HEK293 (cell line): ENCODE measurements at regions not wholly inside any gene's neighbourhood (a gene's known extent, or its start where the extent isn't known, plus 50 kb on each side); places are given as distances from the start of the nearest gene placed in this dataset.
A peak's percentile ranks its signal among the peaks of the same experiment; 100 is the strongest.

Source experiments
- CTCF ChIA-PET: fragments of 350-600 bp; formaldehyde crosslinking; extraction: SDS; loops from one replicate; lab custom pipeline; 2021; ENCODE audit warnings: antibody characterized with exemption; lab: Yijun Ruan, JAX
- POLR2A ChIA-PET: fragments of 300-600 bp; formaldehyde crosslinking; extraction: SDS; loops from one replicate; lab custom pipeline; 2020; ENCODE audit warnings: antibody characterized with exemption, inconsistent platforms; lab: Yijun Ruan, JAX
- H3K27ac ChIP-seq: fragments of 200-500 bp; sonication (Bioruptor generic); 2 replicates; pipeline ENCODE4 v1.5.1; 2014; ENCODE audit warnings: low read depth, low read length, control low read depth, inconsistent platforms; ENCODE audit errors: extremely low read depth
- H3K36me3 ChIP-seq, 2 experiments: fragments of 200-500 bp in 1 of 2; sonication (Bioruptor generic) in 1 of 2; 1 replicate in 1 of 2; 2 replicates in 1 of 2; pipeline ENCODE4 v1.5.1; 2014 to 2017; ENCODE audit warnings: inconsistent platforms in 2 of 2, low read length in 2 of 2; ENCODE audit not compliant: control insufficient read depth in 2 of 2, insufficient read depth in 1 of 2
- H3K4me1 ChIP-seq: fragments of 200-500 bp; sonication (Bioruptor generic); 2 replicates; pipeline ENCODE4 v1.5.1; 2014; ENCODE audit warnings: mild to moderate bottlenecking, low read length, inconsistent platforms; ENCODE audit not compliant: control insufficient read depth, insufficient read depth
- H3K4me3 ChIP-seq: 2 replicates; pipeline ENCODE4 v1.5.1; 2011; ENCODE audit warnings: low read depth, mild to moderate bottlenecking, control low read depth, low read length, moderate library complexity
- H3K9me3 ChIP-seq: fragments of 200-500 bp; sonication (Bioruptor generic); 2 replicates; pipeline ENCODE4 v1.5.1; 2014; ENCODE audit warnings: low read depth, low read length, inconsistent platforms; ENCODE audit not compliant: control insufficient read depth, insufficient read depth
- BCL11B ChIP-seq: fragments of 450-650 bp; formaldehyde crosslinking; IDR thresholded peaks from 2 replicates; pipeline ENCODE4 v1.5.1; 2016; ENCODE audit warnings: low read depth, missing biosample characterization, missing genetic modification characterization
- GLIS1 ChIP-seq: fragments of 450-650 bp; formaldehyde crosslinking; IDR thresholded peaks from 2 replicates; pipeline ENCODE4 v1.5.1; 2016; ENCODE audit warnings: missing biosample characterization, missing genetic modification characterization
- IKZF3 ChIP-seq: fragments of 450-650 bp; IDR thresholded peaks from 2 replicates; pipeline ENCODE4 v1.5.0; 2018; ENCODE audit warnings: missing biosample characterization, mild to moderate bottlenecking, missing genetic modification characterization, moderate library complexity
- PRDM1 ChIP-seq: fragments of 450-650 bp; formaldehyde crosslinking; IDR thresholded peaks from 2 replicates; pipeline ENCODE4; 2016; ENCODE audit warnings: missing biosample characterization, missing genetic modification characterization
- PRDM10 ChIP-seq: fragments of 450-650 bp; formaldehyde crosslinking; IDR thresholded peaks from 2 replicates; pipeline ENCODE4 v1.5.1; 2016; ENCODE audit warnings: missing biosample characterization, missing genetic modification characterization
- RBAK ChIP-seq: fragments of 450-650 bp; formaldehyde crosslinking; IDR thresholded peaks from 2 replicates; pipeline ENCODE4 v1.5.1; 2016; ENCODE audit warnings: missing biosample characterization, missing genetic modification characterization
- SALL2 ChIP-seq: fragments of 450-650 bp; formaldehyde crosslinking; IDR thresholded peaks from 2 replicates; pipeline ENCODE4 v1.5.0; 2017; ENCODE audit warnings: missing biosample characterization, mild to moderate bottlenecking, missing genetic modification characterization, borderline replicate concordance
- SCRT2 ChIP-seq: fragments of 450-650 bp; formaldehyde crosslinking; IDR thresholded peaks from 2 replicates; pipeline ENCODE4 v1.5.1; 2016; ENCODE audit warnings: missing biosample characterization, missing genetic modification characterization
- YY2 ChIP-seq: fragments of 450-650 bp; formaldehyde crosslinking; IDR thresholded peaks from 2 replicates; pipeline ENCODE4 v1.5.1; 2016; ENCODE audit warnings: missing biosample characterization, missing genetic modification characterization
- ZNF138 ChIP-seq: fragments of 450-650 bp; formaldehyde crosslinking; IDR thresholded peaks from 2 replicates; pipeline ENCODE4 v1.5.1; 2016; ENCODE audit warnings: missing biosample characterization, missing genetic modification characterization, borderline replicate concordance
- ZNF23 ChIP-seq: fragments of 450-650 bp; formaldehyde crosslinking; IDR thresholded peaks from 2 replicates; pipeline ENCODE4 v1.5.1; 2016; ENCODE audit warnings: missing biosample characterization, missing genetic modification characterization, borderline replicate concordance
- ZNF350 ChIP-seq: fragments of 450-650 bp; formaldehyde crosslinking; IDR thresholded peaks from 2 replicates; pipeline ENCODE4 v1.5.0; 2017; ENCODE audit warnings: missing biosample characterization, mild to moderate bottlenecking, missing genetic modification characterization
- ZNF366 ChIP-seq: fragments of 450-650 bp; formaldehyde crosslinking; conservative IDR thresholded peaks from 2 replicates; pipeline ENCODE4 v1.5.1; 2016; ENCODE audit warnings: missing biosample characterization, missing genetic modification characterization
- ZNF48 ChIP-seq: fragments of 450-650 bp; formaldehyde crosslinking; IDR thresholded peaks from 2 replicates; pipeline ENCODE4 v1.5.1; 2016; ENCODE audit warnings: missing biosample characterization, missing genetic modification characterization
- ZNF514 ChIP-seq: fragments of 450-650 bp; formaldehyde crosslinking; IDR thresholded peaks from 2 replicates; pipeline ENCODE4 v1.5.1; 2016; ENCODE audit warnings: missing biosample characterization, missing genetic modification characterization
- ZNF518A ChIP-seq: fragments of 450-650 bp; formaldehyde crosslinking; conservative IDR thresholded peaks from 2 replicates; pipeline ENCODE4 v1.5.1; 2016; ENCODE audit warnings: low read depth, missing biosample characterization, missing genetic modification characterization
- ZNF548 ChIP-seq: fragments of 450-650 bp; formaldehyde crosslinking; IDR thresholded peaks from 2 replicates; pipeline ENCODE4 v1.5.1; 2016; ENCODE audit warnings: missing biosample characterization, missing genetic modification characterization
- ZNF660 ChIP-seq: fragments of 450-650 bp; IDR thresholded peaks from 2 replicates; pipeline ENCODE4 v1.5.1; 2018; ENCODE audit warnings: missing biosample characterization, mild to moderate bottlenecking, missing genetic modification characterization
- ZNF664 ChIP-seq: fragments of 450-650 bp; formaldehyde crosslinking; IDR thresholded peaks from 2 replicates; pipeline ENCODE4 v1.5.1; 2016; ENCODE audit warnings: missing biosample characterization, missing genetic modification characterization
- ZNF677 ChIP-seq: fragments of 450-650 bp; IDR thresholded peaks from 2 replicates; pipeline ENCODE4 v1.5.0; 2018; ENCODE audit warnings: missing biosample characterization, mild to moderate bottlenecking, missing genetic modification characterization, moderate library complexity
- ZNF704 ChIP-seq: fragments of 450-650 bp; formaldehyde crosslinking; IDR thresholded peaks from 2 replicates; pipeline ENCODE4 v1.5.1; 2016; ENCODE audit warnings: missing biosample characterization, missing genetic modification characterization
- ZNF843 ChIP-seq: fragments of 450-650 bp; formaldehyde crosslinking; IDR thresholded peaks from 2 replicates; pipeline ENCODE4 v1.5.1; 2016; ENCODE audit warnings: missing biosample characterization, missing genetic modification characterization
- ZSCAN23 ChIP-seq: fragments of 450-650 bp; formaldehyde crosslinking; IDR thresholded peaks from 2 replicates; pipeline ENCODE4 v1.5.1; 2016; ENCODE audit warnings: missing biosample characterization, missing genetic modification characterization
- TF ChIP-seq, protein P1 (sequence below): fragments of 450-650 bp; formaldehyde crosslinking; IDR thresholded peaks from 2 replicates; pipeline ENCODE4 v1.5.1; 2016; ENCODE audit warnings: missing biosample characterization, missing genetic modification characterization

DNA sequence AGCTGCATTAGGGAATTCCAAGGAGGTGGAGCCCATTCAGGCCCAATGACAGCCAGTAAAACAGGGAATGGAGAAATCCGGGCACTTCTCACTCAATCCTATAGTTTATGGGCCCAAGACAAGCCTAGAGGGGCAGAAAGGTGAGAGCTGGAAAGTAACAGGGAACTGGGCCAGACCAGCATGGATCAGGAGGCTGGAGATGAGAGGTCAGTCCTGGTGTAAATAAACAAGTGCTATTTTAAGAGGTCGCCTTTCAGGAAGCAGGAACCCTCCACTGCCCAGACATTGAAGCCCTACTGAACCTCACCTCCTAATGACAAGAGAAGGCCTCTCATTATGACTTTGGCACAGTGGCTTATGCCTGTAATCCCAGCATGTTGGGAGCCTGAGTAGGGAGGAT, 57.2 kb upstream of the TGM3 start:
- ChIA-PET CTCF (interaction anchor here (2.8 kb wide), 1 partner anchor 30 kb away, joined by 10 read pairs; no protein-coding TSS in a partner anchor), POLR2A (no interaction called here)
- no peaks in the 10 kb centered on the region for H3K9me3 ChIP-seq
- no peak overlapping the region for H3K27ac ChIP-seq
- no peaks in the 10 kb centered on the region for H3K4me1 ChIP-seq
- TF ChIP-seq IKZF3 (tag by site-specific recombination) (no peak), ZNF350 (tag by site-specific recombination) (no peak), BCL11B (tag by site-specific recombination) (no peak), SALL2 (tag by site-specific recombination) (no peak), ZNF518A (tag by site-specific recombination) (no peak), SCRT2 (tag by site-specific recombination) (no peak), ZSCAN23 (no peak), ZNF138 (tag by site-specific recombination) (no peak), ZNF514 (tag by site-specific recombination) (no peak), ZNF48 (tag by site-specific recombination) (no peak), ZNF548 (no peak), RBAK (tag by site-specific recombination) (no peak), GLIS1 (tag by site-specific recombination) (no peak)
- no peaks in the 10 kb centered on the region for H3K36me3 ChIP-seq
- no peak overlapping the region for H3K4me3 ChIP-seq

DNA sequence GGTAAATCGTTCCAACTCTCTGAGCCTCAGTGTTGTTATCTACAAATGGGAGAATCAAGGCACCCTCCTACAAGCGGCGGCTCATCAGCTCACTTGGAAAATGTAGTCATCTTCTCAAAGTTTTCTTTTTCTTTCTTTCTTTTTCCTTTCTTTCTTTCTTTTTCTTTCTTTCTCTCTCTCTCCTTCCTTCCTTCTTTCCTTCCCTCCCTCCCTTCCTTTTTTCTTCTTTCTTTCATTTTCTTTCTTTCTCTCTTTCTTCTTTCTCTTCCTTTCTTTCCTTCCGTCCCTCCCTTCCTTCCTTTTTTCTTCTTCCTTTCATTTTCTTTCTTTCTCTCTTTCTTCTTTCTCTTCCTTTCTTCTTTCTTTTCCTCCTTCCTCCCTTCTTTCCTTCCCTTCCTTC, 55.0 kb upstream of the TGM3 start:
- POLR2A ChIA-PET: no interaction called here
- no peak overlapping the region for H3K4me3 ChIP-seq
- no peaks in the 10 kb centered on the region for H3K36me3 ChIP-seq
- H3K4me1 ChIP-seq: peaks cover 9% of the 10 kb centered on the region
- no peak for TF ChIP-seq PRDM10 (tag by site-specific recombination)
- no peak for TF ChIP-seq ZNF660 (tag by site-specific recombination)
- TF ChIP-seq ZNF366 (tag by site-specific recombination): peak; percentile 96
- no peak for TF ChIP-seq ZNF704
- no peak for TF ChIP-seq ZNF23
- TF ChIP-seq ZNF677 (tag by site-specific recombination): no peak
- TF ChIP-seq, protein P1, sequence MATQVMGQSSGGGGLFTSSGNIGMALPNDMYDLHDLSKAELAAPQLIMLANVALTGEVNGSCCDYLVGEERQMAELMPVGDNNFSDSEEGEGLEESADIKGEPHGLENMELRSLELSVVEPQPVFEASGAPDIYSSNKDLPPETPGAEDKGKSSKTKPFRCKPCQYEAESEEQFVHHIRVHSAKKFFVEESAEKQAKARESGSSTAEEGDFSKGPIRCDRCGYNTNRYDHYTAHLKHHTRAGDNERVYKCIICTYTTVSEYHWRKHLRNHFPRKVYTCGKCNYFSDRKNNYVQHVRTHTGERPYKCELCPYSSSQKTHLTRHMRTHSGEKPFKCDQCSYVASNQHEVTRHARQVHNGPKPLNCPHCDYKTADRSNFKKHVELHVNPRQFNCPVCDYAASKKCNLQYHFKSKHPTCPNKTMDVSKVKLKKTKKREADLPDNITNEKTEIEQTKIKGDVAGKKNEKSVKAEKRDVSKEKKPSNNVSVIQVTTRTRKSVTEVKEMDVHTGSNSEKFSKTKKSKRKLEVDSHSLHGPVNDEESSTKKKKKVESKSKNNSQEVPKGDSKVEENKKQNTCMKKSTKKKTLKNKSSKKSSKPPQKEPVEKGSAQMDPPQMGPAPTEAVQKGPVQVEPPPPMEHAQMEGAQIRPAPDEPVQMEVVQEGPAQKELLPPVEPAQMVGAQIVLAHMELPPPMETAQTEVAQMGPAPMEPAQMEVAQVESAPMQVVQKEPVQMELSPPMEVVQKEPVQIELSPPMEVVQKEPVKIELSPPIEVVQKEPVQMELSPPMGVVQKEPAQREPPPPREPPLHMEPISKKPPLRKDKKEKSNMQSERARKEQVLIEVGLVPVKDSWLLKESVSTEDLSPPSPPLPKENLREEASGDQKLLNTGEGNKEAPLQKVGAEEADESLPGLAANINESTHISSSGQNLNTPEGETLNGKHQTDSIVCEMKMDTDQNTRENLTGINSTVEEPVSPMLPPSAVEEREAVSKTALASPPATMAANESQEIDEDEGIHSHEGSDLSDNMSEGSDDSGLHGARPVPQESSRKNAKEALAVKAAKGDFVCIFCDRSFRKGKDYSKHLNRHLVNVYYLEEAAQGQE (tag by site-specific recombination): no peak
- TF ChIP-seq YY2 (tag by site-specific recombination): no peak
- no peak for TF ChIP-seq ZNF664 (tag by site-specific recombination)
- TF ChIP-seq ZNF843 (tag by site-specific recombination): no peak
- peak; percentile 83 for TF ChIP-seq PRDM1 (tag by site-specific recombination)
- H3K9me3 ChIP-seq: no peaks in the 10 kb centered on the region
- H3K27ac ChIP-seq: no peak overlapping the region
- CTCF ChIA-PET: interaction anchor here (0.7 to 2.8 kb wide), 2 partner anchors 33 to 347 kb away, joined by 3 to 10 read pairs; no protein-coding TSS in a partner anchor
